ENCODE measurements at regions not wholly inside any gene's neighbourhood (a gene's known extent, or its start where the extent isn't known, plus 50 kb on each side); places are given as distances from the start of the nearest gene placed in this dataset.

- no peak for TF ChIP-seq BHLHE40 (IDR thresholded peaks at IDR 0.05; ENCODE audit: borderline replicate concordance)
- no peak for TF ChIP-seq CTBP1 (IDR thresholded peaks at IDR 0.05; ENCODE audit: borderline replicate concordance)
- no peak for TF ChIP-seq SP1 (IDR thresholded peaks at IDR 0.05)
- no peak for TF ChIP-seq FOXM1 (IDR thresholded peaks at IDR 0.05; ENCODE audit: borderline replicate concordance)
- TF ChIP-seq FOXA1 (IDR thresholded peaks at IDR 0.05), result no peak
- no peak for TF ChIP-seq HDGF (IDR thresholded peaks at IDR 0.05; ENCODE audit: borderline replicate concordance)
These were observed 85.0 kb upstream of the PLET1 start for GRCh38 chr11:112345706-112346105.
